ENCODE measurements at regions not wholly inside any gene's neighbourhood (a gene's known extent, or its start where the extent isn't known, plus 50 kb on each side); places are given as distances from the start of the nearest gene placed in this dataset.

DNA sequence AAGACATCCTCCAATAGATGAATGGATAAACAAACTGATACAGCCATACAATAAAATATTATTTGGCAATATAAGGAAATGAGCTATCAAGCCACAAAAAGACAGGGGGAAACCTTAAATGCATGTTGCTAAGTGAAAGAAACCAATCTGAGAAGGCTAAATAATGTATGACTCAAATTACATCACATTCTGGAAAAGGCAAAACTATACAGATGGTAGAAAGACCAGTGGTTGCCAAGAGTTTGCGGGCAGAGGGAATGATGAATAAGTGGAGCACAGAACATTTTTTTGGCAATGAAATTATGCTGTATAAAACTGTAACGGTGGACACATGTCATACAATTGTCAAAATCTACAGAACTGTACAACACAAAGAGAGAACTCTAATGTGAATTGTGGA, 63.3 kb downstream of the CSF2 start:
- TF ChIP-seq, protein P1, sequence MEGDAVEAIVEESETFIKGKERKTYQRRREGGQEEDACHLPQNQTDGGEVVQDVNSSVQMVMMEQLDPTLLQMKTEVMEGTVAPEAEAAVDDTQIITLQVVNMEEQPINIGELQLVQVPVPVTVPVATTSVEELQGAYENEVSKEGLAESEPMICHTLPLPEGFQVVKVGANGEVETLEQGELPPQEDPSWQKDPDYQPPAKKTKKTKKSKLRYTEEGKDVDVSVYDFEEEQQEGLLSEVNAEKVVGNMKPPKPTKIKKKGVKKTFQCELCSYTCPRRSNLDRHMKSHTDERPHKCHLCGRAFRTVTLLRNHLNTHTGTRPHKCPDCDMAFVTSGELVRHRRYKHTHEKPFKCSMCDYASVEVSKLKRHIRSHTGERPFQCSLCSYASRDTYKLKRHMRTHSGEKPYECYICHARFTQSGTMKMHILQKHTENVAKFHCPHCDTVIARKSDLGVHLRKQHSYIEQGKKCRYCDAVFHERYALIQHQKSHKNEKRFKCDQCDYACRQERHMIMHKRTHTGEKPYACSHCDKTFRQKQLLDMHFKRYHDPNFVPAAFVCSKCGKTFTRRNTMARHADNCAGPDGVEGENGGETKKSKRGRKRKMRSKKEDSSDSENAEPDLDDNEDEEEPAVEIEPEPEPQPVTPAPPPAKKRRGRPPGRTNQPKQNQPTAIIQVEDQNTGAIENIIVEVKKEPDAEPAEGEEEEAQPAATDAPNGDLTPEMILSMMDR (IDR thresholded peaks at IDR 0.05; ENCODE audit: insufficient read depth, low read depth, low read length), result no peak
- no peak for TF ChIP-seq EZH2 (IDR thresholded peaks at IDR 0.05; ENCODE audit: insufficient read depth, low read length)

All from astrocyte (in vitro differentiated cells and primary cell).